Choroid plexus epithelial cell (primary cell): ENCODE measurements at regions not wholly inside any gene's neighbourhood (a gene's known extent, or its start where the extent isn't known, plus 50 kb on each side); places are given as distances from the start of the nearest gene placed in this dataset.

ENCODE experiments used
- DNase-seq: peaks from one replicate; pipeline ENCODE4 v3.0.0-alpha.2; 2010; ENCODE audit warnings: low read depth
- H3K4me3 ChIP-seq: 2 replicates; pipeline ENCODE4 v1.5.1; 2011; ENCODE audit warnings: low read depth, mild to moderate bottlenecking, control low read depth, low read length, moderate library complexity
- TF ChIP-seq, protein P1 (sequence below): conservative IDR thresholded peaks from 2 replicates; pipeline ENCODE4 v1.5.1; 2011; ENCODE audit warnings: low read depth, mild to moderate bottlenecking, control low read depth, inconsistent platforms, low read length, moderate library complexity

DNA sequence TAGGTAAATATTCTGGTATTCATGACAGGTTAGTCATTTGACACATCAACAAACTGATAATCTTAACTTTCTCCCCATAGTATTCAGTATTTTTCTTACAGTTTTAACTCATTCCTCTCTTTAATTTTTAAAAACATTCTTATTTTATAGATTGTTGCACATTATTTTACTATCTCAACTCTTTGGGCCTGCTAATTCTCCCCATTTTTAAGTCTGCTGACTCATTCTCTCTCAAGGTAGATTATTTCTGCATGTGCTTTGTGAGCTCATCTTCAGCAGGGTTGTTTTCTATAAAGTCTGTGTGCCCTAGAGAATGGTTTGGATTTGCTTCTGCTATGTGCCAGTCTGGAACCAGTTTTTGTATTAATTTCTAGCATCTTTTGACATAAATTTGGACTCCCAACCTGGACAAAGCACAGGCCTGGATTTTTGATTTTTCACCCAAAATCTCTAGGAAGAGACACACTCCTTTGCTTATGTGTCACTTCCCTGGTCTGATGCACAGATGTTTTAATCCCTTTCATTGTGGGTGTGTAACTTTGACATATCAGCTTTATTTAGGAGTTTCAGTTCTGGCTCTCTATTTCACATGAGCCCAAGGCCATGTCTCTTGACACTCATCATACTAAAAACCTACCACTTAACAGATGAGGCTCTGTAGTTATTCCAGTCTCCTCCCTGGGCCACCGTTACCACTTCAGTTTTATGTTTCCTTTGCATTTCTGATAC is 194.3 kb upstream of the PGRMC2 start:
- DNase-seq: no peak
- TF ChIP-seq, protein P1, sequence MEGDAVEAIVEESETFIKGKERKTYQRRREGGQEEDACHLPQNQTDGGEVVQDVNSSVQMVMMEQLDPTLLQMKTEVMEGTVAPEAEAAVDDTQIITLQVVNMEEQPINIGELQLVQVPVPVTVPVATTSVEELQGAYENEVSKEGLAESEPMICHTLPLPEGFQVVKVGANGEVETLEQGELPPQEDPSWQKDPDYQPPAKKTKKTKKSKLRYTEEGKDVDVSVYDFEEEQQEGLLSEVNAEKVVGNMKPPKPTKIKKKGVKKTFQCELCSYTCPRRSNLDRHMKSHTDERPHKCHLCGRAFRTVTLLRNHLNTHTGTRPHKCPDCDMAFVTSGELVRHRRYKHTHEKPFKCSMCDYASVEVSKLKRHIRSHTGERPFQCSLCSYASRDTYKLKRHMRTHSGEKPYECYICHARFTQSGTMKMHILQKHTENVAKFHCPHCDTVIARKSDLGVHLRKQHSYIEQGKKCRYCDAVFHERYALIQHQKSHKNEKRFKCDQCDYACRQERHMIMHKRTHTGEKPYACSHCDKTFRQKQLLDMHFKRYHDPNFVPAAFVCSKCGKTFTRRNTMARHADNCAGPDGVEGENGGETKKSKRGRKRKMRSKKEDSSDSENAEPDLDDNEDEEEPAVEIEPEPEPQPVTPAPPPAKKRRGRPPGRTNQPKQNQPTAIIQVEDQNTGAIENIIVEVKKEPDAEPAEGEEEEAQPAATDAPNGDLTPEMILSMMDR: no peak
- H3K4me3 ChIP-seq: no peak overlapping the region

- H3K4me3 ChIP-seq: no peak overlapping the region
- TF ChIP-seq, protein P1: no peak
- DNase-seq: no peak
Observed at GRCh38 chr4:128480945-128481344, 193.3 kb upstream of the PGRMC2 start.

- no peak for DNase-seq
- no peak overlapping the region for H3K4me3 ChIP-seq
- TF ChIP-seq, protein P1: no peak
Observed at GRCh38 chr4:128477540-128477939, 189.9 kb upstream of the PGRMC2 start.

GRCh38 chr4:128475597-128475996 is 188.0 kb upstream of the PGRMC2 start:
- no peak overlapping the region for H3K4me3 ChIP-seq
- DNase-seq: no peak
- TF ChIP-seq, protein P1: no peak

DNA sequence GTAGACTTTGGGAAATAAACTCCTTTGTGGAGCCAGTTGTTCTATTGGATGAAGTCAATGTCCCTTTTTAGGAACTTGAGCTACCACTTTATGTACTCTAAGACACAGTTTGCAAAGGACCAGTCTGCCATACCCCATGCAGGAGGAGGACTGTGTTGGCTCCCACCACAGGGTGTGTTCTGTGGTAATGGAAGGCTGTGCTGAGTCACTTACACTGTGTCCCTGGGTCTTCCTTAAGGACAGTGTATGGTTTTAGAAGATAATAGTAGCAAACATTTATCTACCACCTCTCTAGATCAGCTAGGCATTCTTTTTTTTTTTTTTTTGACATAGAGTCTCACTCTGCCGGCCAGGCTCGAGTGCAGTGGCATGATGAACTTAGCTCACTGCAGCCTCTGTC is 184.0 kb upstream of the PGRMC2 start:
- no peak for DNase-seq
- TF ChIP-seq, protein P1: no peak
- no peak overlapping the region for H3K4me3 ChIP-seq

- no peak for DNase-seq
- H3K4me3 ChIP-seq: no peak overlapping the region
- TF ChIP-seq, protein P1: no peak
Observed at GRCh38 chr4:128470492-128471053, 183.0 kb upstream of the PGRMC2 start.
